ENCODE measurements at regions not wholly inside any gene's neighbourhood (a gene's known extent, or its start where the extent isn't known, plus 50 kb on each side); places are given as distances from the start of the nearest gene placed in this dataset.
A peak's percentile ranks its signal among the peaks of the same experiment; 100 is the strongest.

DNA sequence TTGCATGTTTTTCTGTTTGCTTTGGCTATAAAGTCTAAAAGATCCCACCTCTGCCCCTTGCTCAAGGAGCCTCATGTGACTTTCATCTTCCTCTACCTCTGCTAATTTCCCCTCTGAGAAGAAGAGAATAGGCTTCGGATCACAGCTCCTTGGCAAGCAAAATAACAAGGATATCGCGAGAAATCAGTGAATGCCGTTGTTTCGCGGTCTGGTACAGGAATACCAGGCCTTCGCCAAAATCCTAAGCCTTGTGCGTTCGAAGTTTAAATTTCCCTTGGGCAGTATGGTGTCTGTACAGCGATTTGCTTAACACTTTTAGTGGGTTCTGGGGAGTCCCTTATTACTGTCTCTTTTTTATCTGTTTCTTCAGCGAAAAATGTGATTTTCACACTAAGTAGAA, 142.3 kb downstream of the IRF8 start:
- no peak for DNase-seq (ENCODE audit: low spot score)

DNA sequence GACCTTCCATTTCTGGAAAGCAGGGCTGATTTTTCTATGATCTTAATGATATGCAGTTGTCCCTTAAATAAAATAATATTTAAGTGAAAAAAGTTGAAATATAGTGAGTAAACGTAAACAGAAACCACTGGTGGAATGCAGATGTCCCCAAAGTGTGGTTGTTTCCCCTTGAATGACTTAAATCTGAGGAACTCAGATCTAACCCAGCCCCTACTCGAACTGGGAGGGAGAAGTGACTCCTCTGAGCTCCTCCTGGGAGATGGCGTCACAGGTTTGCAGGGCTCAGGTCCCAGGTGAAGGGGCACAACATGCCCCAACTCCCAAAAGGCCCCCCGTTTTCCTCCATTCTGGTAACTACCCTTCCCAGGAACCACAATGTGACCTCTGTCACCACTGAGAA, 142.8 kb downstream of the IRF8 start:
- DNase-seq (ENCODE audit: low spot score), result no peak

DNA sequence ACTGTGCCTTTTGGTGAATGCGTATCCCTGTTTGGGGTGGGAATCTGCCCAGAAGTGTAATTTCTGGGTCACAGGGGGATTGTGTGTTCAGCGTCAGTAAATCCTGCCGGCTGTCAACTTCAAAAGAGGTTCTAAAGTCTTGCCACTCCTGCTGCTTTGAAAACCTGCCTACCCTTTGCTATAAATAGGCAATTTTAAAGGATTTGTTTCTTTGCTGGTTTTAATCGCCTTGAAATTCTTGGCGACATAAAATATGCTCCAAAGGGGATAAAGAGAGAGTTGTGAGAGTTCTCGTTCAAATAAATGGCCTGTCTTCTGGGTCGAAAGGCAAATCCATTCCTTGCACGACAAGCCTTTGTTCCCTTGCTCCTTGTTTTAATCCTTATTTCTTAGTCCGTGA, 143.4 kb downstream of the IRF8 start:
- no peak for DNase-seq (ENCODE audit: low spot score)

DNA sequence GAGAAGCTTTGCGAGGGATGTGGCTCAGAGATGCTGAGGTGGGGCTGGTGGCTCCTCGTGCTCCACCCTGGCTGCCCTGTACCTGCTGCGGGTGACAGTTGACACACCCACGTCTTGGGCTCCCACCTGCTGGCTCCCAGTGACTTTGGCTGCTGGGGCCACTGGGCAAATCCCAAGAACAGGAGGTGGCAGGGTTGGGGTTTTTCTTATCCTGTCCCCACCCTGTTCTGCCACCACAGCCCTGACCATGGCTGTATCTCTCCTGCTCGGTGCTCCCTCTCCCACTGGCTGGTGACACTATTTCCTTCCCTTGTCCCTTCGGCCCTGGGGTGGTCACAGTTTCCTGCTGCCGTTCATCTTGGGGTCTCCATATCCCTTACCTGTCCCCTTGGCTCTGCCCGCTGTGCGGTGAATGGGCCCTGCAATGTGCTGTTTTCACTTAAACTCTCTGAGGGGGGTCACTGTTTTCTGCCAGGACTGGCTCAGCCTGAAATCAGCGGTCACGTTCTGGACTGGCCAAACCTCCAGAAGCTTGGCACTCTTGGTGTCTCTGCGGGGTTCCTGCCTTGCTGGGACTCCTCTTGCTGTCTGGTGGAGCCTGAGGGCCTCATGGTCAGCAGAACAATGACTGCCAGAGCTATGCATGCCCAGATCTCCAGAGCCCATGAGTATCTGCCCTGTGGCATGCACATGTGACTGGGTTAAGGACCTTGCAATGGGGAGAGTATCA, 144.2 kb downstream of the IRF8 start:
- DNase-seq (ENCODE audit: low spot score), result no peak

DNA sequence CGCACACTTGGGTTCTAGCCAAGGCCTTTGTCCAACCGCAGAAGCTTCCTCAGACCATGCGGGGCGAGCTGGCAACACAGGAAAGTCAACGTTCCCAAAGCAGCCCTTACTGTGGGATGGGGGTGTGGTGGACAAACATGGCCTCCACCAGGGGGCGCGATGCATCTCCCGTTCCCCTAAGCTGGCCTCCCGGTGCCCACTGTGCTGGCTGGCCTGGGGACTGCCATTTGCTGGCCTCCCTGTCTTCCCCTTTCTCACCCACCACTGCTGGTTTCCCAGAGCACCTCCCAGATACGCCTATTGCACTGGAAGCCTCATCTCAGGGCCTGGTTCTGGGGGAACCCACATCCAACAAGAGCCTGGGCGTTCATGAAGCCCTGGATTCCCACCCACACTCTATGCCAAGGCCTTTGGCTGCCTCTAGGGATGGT, 145.3 kb downstream of the IRF8 start:
- peak; percentile 84 for DNase-seq (ENCODE audit: low spot score)

DNA sequence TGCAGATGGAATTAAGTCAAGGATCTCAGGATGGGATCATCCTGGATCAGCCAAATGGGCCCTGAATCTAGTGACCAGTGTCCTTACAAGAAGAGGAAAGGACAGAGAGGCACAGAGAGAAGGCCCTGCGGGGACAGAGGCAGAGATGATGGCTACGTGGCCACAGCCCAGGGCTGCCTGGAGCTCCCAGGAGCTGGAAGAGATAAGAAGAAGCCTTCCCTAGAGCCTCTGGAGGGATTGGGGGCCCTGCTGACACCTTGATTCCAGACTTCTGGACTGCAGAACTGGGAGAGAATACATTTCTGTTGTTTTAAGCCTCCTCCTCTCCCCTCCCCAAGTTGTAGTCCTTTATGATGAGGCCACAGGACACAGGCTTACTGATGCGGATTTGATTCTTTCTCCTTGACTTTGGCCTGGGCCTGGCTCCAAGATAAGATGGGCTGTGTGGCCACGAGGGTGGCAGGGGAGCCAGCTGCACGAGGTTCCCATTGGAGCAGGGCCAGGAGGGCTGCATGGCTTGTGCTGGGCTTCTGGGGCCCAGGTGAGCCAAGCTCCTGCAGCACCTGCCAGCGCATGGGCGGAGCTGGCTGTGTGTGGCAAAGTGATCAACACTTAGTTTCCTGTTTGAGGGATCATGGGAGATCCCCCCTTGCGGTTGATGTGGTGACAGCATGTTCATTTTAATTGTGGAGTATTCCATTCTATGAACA, 146.1 kb downstream of the IRF8 start:
- DNase-seq (ENCODE audit: low spot score), result no peak

DNA sequence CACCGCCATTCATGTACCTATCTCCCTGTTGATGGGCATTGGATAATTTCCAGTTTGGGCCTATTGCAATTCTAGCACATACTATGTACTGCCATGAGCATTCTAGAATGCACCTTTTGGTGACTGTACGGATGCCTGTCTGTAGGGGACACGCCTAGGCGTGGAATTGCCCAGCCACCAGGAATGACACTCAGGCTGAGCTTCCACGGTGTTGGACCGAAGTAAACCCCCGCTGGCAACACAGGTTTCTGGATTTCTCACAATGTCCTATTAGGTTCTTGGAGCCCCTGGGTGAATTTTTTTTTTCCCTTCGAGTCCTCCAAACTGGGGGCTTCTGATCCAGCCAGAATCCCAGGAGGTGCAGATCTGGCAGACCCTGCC, 146.6 kb downstream of the IRF8 start:
- DNase-seq (ENCODE audit: low spot score), result no peak

DNA sequence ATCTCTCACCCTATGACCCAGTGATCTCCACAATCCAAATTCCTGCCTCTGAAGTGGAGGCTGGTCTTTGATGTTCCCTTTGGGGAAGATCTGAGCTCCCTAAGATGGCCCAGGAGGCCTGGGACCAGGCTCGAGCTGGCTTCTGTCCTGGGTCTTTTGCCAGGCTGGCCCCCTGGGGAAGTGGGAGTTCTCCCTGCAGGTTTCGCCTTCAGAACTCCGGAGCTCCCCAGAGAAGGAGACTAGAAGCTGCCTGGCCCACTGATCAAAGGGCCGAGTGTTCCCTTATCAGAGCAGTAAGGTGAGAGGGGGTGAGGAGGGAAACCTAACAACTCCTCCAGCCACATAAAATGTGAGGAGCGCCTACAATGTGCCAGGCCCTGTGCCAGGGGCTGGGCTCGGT, 147.1 kb downstream of the IRF8 start:
- DNase-seq (ENCODE audit: low spot score), result no peak

DNA sequence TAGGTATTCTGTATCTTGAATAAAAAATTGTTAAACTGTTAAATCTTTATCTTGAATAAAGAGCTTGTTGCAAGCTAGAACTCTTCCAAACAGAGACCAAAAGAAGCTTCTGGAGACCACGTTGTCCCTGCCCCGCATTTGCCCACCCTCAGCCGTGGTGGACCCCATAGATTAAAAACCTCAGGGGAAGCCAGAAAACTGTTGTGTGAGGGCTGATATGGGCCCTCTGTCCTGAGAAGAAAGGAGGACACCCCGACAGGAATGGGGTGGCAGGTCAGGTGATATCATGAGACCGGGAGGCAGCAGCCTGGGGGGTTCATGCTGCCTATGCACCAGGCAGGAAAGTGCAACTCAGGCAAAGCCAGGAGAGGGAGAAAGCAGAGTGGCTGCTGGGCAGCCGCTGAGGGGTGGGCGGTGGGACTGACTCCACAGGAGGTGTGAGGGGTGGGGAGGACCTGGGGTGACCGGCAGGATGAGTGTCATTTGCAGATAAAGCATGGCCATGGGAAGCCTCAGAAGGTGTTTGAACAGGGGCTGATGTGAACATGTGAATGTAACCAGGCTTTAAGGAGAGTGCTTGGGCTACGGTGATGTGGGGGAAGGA, 147.8 kb downstream of the IRF8 start:
- DNase-seq (ENCODE audit: low spot score), result no peak

DNA sequence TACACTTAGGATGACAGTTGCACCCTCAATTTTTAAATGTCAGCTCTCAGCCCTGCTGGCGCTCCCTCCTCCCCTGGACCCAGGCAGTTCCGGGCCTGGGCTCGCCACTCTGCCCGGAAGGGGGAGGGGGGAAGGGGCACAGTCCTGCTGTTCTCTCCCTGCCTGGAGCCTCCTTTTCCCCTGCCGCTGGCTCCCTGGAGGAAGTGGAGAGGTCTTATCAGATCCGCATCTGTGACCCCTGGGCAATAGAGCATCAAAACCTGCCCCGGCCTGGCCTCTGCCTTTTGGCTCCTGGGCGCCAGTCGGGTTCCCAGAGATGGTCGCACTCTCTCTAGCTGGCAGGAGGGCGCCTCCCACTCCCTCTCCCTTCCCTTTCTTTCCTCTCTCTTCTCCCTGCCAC, 149.3 kb downstream of the IRF8 start:
- no peak for DNase-seq (ENCODE audit: low spot score)

DNA sequence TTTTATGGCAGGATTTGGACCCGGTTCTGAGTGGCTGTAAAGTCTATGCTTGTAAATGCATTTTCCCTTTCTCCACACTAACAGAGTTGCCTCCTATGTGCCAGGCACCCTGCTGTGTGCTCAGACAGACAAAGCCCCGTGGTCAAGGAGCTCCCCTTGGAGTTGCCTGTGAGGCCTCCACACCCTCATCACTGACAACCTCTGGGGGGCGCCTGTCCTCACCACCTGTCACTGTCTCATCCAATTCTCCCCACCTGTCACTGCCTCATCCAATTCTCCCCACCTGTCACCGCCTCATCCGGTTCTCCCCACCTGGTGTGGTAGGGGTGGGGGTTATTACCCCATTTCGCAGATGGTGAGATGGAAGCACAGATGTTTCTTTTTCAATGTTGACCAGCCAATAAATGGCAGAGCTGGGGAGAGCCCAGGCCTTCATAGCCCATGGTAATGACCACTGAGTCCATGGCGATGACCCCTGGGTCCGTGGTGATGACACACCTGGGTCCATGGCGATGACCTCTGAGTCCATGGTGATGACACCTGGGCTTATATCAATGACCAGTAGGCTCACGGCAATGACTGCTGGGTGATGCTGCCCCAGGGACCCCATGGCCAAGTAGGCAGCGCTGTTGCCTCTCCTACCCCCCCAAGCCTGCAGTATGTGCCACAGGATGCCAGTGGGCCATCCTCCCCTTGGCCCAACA, 150.1 kb downstream of the IRF8 start:
- no peak for DNase-seq (ENCODE audit: low spot score)

DNA sequence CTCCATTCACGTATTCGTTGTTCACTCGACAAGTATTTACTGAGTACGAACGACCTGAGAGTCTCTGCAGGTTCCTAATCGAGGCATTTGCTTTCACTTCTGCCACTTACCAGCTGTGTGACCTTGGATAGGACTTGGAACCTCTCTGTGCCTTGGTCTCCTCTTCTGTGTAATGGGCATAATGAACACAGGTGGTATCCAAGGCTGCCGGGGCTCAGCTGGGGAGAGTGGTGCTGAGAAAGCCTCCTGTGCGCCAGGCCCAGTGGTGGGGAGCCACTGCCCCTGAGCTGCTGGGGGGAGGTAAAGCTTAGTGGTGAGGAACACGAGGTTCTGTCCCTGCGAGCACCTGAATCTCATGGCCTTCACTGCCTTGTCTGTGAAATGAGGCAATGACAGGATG, 150.7 kb downstream of the IRF8 start:
- no peak for DNase-seq (ENCODE audit: low spot score)

DNA sequence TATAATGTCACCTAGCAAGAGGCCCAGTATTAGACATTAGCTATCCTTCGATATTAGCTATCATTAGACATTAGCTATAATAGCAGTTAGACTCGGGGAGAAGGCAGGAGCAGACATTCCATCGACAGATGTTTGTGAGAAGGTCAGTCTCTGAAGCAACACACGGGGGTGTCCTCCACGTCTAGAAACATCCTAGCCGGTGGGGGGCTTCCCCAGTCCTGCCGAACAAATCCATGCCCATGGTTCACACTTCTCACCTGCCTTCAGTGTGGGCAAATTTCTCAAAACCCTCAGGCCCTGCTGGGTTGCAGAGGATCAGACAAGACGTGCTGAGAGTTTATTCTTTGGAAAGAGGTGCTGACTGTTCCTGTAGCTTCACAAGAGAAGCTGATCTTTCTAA, 151.1 kb downstream of the IRF8 start:
- no peak for DNase-seq (ENCODE audit: low spot score)

DNA sequence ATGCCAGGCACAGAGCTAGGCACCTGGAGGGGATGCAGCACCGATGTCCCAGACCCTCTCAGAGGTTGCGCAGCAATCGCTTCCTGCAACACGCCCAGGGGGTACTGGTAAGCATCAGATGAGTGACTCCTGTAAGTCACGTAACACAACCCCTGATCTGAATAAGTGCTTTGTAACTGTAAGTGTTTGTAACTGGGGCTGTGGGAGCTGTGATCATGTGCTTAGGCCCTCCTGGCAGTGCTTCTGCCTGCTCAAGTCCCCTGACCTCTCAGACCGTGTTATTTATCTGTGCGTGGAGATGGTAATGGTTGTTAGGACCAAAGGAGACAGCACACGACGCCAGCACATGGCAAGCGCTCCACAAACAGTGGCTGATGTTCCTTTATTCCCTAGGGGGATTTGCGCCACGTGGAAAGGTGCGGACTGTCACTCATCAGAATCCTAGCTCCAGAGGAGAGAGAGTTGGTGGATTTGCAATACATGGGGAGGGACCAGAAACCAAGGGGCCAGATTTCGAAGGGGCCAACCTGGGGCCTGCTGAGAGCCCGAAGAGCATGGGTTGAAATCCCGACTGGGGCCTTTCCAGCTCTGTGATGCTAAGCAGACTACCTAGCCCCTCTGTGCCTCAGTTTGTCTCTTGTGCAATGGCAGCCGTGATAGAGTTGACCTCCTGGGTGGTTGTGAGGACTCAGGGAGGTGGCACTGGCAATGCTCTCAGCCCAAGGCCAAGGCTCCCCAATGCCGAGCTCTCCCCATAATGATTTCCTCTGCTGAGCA, 151.8 kb downstream of the IRF8 start:
- no peak for DNase-seq (ENCODE audit: low spot score)

DNA sequence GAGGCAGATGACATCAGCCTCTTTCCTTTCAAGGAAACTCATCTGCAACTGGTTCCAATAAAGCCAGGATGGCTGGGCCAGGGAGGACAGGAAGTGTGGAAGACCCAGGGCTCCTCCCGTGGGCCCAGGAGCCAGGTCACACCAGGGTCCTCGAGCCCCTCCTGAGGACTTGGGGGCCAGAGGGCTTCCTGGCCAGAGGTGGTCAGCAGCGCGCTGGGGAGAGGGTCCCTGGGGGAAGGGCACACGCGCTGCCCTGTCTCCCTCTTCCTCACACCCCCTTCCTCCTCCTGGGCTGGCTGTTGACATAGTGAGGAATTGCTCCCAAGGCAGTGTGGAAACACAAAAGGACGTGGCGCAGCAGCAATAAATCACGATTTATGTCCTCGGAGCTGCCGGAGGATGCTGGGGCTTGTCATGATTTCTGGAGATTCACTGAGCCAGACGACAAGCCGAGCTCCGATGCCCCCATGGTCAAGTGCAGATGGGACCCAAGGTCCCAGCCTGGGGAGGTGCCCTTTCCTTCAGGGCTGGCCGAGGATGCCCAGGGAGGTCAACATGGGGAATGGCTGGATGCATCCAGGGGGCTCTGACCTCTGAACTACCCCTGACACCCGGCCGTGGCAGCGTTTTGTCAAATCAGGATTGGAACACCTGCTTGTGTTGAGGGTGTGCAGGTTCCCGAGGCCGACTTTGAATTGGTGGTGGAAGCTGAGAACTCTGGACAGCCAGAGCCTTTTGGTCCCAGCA, 152.6 kb downstream of the IRF8 start:
- DNase-seq (ENCODE audit: low spot score), result no peak

DNA sequence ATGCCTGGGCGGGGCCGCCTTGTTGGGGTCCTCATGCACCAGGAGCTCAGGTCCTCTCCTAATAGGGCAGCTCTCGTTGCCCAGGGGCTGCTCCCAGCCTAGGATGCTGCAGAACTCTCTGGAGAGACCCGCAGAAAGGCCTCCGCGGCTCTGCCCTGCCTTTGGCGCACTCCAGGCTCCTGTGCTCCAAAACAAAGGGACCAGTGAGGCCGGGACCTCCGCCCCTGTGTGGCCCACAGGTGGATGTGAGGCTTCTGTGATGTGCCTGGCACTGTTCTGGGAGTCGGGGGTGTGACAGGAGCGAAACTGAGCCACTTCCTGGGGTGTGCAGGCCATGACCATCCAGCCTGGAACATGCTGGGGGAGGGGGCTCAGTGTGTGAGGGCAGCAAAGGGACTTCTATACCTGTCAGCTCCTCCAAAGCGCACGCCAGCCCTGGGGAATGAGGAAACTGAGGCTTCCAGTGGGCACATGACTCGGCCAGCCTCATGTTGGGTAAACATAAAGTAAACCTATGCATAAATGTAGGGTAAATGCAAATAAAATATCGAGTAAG, 153.2 kb downstream of the IRF8 start:
- no peak for DNase-seq (ENCODE audit: low spot score)

DNA sequence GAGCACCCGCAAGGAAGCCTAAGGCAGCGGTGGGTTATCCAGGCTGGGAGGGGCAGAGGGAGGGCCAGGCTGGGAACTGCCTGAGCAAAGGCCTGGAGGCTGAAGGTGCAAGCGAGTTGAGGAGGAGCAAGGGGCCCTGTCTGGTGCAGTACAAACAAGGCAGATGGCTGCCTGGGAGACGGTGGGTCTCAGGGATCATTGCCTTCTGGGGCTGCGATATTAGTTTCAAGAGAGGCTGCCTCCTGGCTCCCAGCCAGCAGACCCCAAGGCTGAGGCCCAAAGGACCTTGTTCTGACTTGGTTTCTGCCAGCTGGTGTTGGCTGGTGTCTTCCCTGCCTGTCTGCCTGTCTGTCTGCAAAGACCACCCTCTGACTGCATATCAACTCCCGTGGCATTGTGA, 154.0 kb downstream of the IRF8 start:
- no peak for DNase-seq (ENCODE audit: low spot score)

DNA sequence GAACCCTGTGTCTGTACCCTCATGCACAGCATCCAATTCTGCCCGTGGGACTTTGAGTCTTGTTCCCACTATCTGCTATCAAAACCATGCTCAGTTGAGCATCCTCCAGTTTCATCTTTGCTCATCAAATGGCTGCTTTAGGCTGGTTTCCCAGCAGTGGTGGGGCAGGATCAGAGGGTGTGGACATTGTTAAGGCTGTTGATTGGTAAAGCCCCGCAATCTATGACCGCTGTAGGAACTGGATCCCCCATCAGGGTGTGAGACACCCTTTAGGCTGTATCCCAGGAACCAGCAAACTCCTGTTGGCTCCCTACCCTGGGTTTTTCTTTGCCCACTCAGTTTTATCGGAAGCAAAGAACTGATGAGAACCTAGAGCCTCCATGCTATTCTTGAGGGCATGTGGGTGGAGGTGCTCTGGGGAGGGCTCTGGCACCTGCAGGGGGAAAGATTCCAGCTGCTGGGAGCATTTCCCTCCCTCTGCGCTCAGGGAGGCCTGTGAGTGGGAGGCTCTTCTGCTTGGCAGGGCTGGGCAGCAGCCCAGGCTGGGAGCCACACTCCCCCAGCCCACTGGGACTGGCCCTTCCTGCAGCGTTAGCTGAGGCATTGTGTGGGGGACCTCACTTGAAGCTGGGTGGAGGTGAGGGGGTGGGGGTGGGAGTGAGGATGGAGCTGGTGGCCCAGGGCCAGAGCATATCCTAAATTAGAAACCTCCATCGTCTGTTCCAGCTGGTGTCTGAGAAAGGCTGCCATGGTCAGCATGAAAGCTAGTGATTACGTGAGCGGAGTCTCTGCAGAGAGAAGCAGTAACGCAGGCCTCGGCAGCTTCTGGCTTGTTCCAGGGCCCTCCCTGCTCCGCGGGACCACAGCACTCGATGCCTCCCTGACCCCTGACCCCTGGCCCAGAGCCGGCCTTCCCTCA, 160.6 kb downstream of the IRF8 start:
- DNase-seq (ENCODE audit: low spot score), result no peak

DNA sequence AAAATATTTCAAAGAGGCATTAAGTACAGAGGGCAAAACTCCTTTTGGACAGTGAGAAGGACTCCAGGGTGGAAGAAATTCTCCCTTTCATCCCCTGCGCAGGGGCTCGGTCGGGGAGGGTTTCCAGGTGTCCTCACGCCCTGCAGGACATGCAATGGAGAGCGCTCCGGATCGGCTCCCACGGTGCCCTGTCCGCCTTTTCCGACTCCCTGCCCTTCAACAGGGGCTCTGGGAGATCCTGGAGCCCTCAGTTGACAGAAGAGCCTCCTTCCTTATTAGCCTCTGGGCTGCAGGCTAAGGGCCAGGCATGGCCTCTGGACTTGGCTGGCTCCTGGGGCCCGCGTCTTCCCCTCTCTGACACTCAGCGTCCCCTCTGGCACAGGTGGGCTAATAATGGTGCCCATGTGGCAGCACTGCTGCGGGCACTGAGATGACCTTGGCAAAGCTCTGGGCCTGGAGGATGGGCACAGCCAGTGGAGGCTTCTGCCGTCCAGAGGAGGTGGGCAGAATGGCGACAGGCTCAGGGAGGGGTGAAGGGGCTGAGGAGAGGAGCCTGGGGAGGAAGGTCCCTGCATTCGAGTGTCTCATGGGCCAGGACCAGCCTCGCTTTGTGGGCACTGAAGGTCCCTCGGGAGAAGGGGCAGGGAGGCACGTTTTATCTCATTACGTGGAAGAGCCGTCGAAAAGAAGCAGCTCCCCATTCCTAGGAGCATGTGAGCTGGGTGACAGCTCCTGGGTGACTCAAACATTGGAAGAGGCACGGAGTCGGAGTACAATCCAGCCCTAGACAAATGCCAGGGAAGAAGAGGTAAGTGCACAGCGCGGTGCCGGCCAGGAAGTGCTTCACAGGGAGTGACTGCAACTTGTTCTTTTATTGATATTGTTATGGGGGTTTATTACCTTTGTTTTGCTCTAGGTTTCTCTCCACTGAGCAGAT, 161.7 kb downstream of the IRF8 start:
- no peak for DNase-seq (ENCODE audit: low spot score)
